ENCODE measurements at regions not wholly inside any gene's neighbourhood (a gene's known extent, or its start where the extent isn't known, plus 50 kb on each side); places are given as distances from the start of the nearest gene placed in this dataset.

DNA sequence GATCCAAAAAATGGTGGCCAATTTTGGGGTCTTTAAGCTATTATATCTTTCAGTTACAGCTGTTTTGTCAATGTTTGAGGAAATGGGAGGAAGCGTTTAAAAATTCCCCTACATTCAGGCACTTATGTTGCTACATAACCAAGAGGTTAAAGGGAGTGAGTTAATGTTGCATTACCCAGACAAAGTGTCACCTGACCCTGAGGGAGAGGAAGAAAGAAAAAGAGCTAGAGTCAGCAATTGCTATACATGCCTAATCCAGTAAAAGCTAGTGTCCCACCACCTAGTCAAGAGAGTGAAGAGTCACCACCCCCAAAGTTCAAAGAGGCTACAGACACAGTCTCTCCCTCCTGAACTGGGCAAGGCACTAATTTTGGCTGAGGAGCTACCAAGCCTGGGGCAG, 69.5 kb upstream of the ZNF92 start:
- TF ChIP-seq POLR2A (IDR thresholded peaks at IDR 0.05): no peak
- no peak for TF ChIP-seq POLR2AphosphoS5 (IDR thresholded peaks at IDR 0.05)
- TF ChIP-seq, protein P1, sequence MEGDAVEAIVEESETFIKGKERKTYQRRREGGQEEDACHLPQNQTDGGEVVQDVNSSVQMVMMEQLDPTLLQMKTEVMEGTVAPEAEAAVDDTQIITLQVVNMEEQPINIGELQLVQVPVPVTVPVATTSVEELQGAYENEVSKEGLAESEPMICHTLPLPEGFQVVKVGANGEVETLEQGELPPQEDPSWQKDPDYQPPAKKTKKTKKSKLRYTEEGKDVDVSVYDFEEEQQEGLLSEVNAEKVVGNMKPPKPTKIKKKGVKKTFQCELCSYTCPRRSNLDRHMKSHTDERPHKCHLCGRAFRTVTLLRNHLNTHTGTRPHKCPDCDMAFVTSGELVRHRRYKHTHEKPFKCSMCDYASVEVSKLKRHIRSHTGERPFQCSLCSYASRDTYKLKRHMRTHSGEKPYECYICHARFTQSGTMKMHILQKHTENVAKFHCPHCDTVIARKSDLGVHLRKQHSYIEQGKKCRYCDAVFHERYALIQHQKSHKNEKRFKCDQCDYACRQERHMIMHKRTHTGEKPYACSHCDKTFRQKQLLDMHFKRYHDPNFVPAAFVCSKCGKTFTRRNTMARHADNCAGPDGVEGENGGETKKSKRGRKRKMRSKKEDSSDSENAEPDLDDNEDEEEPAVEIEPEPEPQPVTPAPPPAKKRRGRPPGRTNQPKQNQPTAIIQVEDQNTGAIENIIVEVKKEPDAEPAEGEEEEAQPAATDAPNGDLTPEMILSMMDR (IDR thresholded peaks at IDR 0.05): no peak
- TF ChIP-seq EP300 (IDR thresholded peaks at IDR 0.05; ENCODE audit: low read depth): no peak

Measured in transverse colon (tissue), 4 donors.